DND-41 (cell line): ENCODE measurements at regions not wholly inside any gene's neighbourhood (a gene's known extent, or its start where the extent isn't known, plus 50 kb on each side); places are given as distances from the start of the nearest gene placed in this dataset.

ENCODE experiments used
- EZH2 ChIP-seq: IDR thresholded peaks from 3 replicates; pipeline ENCODE4 v1.6.1; 2012; ENCODE audit warnings: borderline replicate concordance, low read depth, mild to moderate bottlenecking, moderate library complexity, low read length, inconsistent platforms; ENCODE audit not compliant: severe bottlenecking
- TF ChIP-seq, protein P1 (sequence below): IDR thresholded peaks from 2 replicates; pipeline ENCODE4 v1.5.1; 2012; ENCODE audit warnings: borderline replicate concordance, low read length, moderate library complexity, mild to moderate bottlenecking; ENCODE audit not compliant: poor library complexity, severe bottlenecking; ENCODE audit errors: extremely low read depth

GRCh38 chr18:54080858-54081257 is 143.6 kb downstream of the MBD2 start:
- TF ChIP-seq, protein P1, sequence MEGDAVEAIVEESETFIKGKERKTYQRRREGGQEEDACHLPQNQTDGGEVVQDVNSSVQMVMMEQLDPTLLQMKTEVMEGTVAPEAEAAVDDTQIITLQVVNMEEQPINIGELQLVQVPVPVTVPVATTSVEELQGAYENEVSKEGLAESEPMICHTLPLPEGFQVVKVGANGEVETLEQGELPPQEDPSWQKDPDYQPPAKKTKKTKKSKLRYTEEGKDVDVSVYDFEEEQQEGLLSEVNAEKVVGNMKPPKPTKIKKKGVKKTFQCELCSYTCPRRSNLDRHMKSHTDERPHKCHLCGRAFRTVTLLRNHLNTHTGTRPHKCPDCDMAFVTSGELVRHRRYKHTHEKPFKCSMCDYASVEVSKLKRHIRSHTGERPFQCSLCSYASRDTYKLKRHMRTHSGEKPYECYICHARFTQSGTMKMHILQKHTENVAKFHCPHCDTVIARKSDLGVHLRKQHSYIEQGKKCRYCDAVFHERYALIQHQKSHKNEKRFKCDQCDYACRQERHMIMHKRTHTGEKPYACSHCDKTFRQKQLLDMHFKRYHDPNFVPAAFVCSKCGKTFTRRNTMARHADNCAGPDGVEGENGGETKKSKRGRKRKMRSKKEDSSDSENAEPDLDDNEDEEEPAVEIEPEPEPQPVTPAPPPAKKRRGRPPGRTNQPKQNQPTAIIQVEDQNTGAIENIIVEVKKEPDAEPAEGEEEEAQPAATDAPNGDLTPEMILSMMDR: no peak
- no peak for TF ChIP-seq EZH2
